AG09319 (cell line): ENCODE measurements at regions not wholly inside any gene's neighbourhood (a gene's known extent, or its start where the extent isn't known, plus 50 kb on each side); places are given as distances from the start of the nearest gene placed in this dataset.

Source experiments
- DNase-seq: peaks from one replicate; pipeline ENCODE4 v3.0.0-alpha.2; 2010; ENCODE audit warnings: low read depth; ENCODE audit errors: extremely low read depth
- TF ChIP-seq, protein P1 (sequence below): IDR thresholded peaks from 2 replicates; pipeline ENCODE4 v1.5.1; 2011; ENCODE audit warnings: low read depth, mild to moderate bottlenecking, inconsistent platforms, low read length, moderate library complexity

DNA sequence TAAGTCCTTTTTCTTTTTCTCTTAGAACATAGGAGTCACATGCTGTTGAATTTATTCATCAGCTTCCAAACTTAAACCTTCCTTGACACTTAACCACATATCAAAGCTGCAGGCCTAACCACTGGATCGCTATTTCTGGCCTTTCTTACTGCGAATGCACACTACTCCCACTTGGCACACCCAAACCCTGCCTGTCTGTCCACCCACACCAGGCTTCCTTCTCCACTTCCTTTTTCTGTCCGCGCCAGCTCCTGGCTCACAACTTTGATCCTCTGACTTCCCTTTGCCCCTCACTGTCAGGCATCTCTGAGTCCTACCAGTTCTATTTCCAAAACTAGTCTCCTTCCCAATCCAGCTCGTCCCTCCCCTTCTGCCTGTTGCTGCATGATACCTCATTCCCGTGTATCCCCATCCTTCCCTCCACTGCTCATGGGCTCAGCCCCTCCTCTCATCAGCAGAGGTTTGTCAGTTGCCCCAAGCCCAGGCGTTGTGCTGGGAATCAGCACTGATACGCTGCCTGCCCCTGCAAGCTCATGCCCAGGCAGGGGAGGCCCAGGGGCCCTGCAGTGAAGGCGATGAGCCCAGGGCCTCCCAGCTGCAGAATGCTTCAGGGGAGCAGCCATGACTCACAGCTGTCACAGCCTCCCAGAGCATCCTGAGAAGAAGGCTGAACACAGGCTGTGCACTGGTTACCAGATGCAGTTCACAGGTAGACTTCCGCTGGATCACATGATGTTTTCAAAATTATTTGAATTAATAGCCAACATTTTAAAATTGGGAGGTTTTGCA is 179.8 kb downstream of the KATNIP start:
- TF ChIP-seq, protein P1, sequence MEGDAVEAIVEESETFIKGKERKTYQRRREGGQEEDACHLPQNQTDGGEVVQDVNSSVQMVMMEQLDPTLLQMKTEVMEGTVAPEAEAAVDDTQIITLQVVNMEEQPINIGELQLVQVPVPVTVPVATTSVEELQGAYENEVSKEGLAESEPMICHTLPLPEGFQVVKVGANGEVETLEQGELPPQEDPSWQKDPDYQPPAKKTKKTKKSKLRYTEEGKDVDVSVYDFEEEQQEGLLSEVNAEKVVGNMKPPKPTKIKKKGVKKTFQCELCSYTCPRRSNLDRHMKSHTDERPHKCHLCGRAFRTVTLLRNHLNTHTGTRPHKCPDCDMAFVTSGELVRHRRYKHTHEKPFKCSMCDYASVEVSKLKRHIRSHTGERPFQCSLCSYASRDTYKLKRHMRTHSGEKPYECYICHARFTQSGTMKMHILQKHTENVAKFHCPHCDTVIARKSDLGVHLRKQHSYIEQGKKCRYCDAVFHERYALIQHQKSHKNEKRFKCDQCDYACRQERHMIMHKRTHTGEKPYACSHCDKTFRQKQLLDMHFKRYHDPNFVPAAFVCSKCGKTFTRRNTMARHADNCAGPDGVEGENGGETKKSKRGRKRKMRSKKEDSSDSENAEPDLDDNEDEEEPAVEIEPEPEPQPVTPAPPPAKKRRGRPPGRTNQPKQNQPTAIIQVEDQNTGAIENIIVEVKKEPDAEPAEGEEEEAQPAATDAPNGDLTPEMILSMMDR: no peak
- no peak for DNase-seq

DNA sequence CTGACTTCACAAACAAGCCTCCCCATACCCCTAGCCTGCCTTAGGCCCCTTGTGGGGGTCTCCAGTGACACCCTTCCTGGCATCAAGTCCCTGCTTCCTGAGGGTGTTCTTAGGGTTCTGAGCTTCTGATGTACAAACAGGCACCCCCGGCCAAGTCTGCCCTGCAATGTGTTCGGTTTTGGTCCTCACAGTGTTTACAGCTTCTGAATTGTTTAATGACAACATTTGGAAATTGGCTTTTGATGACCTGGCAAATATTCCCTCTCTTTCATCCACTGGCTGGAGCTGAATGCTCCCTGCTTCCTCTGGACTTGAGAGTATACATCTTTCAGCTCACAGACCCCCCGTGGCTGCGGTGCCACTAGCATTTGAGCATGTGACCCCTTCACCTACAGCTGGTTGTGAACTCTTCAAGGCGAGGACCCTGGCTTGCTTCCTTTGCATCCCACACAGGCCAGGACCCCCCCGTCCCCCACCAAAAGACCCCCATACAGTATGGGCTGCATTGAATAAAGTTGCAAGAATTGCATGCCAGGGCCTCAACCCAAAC is 180.8 kb downstream of the KATNIP start:
- DNase-seq: no peak
- TF ChIP-seq, protein P1: no peak

DNA sequence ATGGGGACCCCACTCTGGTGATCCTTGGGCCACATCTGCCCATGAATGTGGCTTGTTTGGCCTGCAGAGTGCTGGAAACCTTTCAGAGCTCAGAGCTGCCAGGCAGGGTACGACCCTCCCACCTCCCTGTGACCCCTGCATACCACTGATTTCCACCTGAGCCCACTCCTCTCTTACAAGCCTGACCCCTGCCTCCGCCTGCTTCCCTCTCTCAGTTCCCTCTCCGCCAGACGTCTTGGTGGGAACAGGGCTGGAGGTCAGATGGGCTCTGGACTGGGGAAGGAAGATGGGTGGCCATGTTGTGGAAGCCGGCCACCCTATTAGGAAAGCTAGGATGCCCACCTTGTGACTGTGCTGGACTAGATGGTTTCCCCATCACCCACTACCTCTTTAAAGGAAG is 185.1 kb downstream of the KATNIP start:
- DNase-seq: no peak

DNA sequence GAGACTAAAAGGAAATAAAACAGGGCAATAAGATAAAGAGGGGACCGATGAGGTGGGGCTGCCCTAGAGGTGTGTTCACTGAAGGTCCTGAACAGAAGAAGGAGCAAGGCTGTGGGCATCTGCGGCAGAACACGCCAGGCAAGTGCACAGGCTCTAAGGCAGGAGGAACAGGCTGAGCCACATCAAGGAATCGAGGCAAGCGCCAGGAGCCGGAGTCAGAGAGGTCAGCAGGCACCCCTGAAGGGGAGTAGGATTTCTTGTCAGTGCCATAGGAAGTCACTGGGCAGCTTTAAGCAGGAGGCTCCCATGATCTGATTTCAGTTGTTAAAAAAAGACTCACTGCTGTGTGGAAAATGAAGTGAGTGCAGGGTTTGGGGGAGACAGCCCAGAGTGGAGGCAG is 186.5 kb downstream of the KATNIP start:
- TF ChIP-seq, protein P1: no peak
- DNase-seq: no peak

More for the DNA sequence above, 185.1 kb downstream of the KATNIP start:
- TF ChIP-seq, protein P1: no peak

DNA sequence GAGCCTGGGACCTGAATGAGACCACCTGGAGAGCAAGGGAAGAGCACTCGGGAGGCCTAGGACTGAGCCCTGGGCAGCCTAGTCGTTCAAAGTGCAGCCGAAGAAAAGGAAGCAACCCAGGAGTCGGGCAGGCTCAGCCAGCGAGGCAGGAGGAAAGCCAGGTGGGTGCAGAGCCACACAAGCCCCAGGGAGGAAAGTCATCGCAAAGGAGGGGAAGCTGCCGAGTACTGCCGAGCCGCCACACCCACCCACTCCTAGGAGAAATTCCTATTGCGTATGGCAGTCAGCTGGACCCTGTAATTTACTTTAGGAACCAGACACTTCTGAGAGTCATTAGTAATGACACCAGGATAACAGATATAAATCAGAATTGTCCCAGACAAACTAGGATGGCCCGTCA is 187.6 kb downstream of the KATNIP start:
- no peak for DNase-seq
- TF ChIP-seq, protein P1: no peak
